Activated naive CD8-positive, alpha-beta T cell treated with anti-CD3 and anti-CD28 coated beads for 36 hours (primary cell): ENCODE measurements at regions not wholly inside any gene's neighbourhood (a gene's known extent, or its start where the extent isn't known, plus 50 kb on each side); places are given as distances from the start of the nearest gene placed in this dataset.
"Not testable (repeated sequence)": the region's sequence is repeated elsewhere in the genome, so short reads cannot be mapped to it uniquely, and the experiment has no call there.

Experiments
- DNase-seq: peaks from one replicate; pipeline ENCODE4 v3.0.0; 2021
- H3K27ac Mint-ChIP-seq: one replicate; pipeline ENCODE4 v1.8.0; 2022; ENCODE audit warnings: mild to moderate bottlenecking, moderate library complexity, mixed read lengths
- H3K27me3 Mint-ChIP-seq: one replicate; pipeline ENCODE4 v1.8.0; 2022; ENCODE audit warnings: mild to moderate bottlenecking, mixed read lengths
- H3K36me3 Mint-ChIP-seq: one replicate; pipeline ENCODE4 v1.8.0; 2021; ENCODE audit warnings: mild to moderate bottlenecking, mixed read lengths
- H3K4me1 Mint-ChIP-seq: one replicate; pipeline ENCODE4 v1.8.0; 2021; ENCODE audit warnings: mixed read lengths
- H3K4me3 Mint-ChIP-seq: one replicate; pipeline ENCODE4 v1.8.0; 2022; ENCODE audit warnings: mild to moderate bottlenecking, moderate library complexity, mixed read lengths
- H3K9me3 Mint-ChIP-seq: one replicate; pipeline ENCODE4 v1.8.0; 2022; ENCODE audit warnings: mixed read lengths

- H3K4me3 Mint-ChIP-seq, H3K4me1 Mint-ChIP-seq, H3K27me3 Mint-ChIP-seq, H3K9me3 Mint-ChIP-seq, DNase-seq, H3K36me3 Mint-ChIP-seq, H3K27ac Mint-ChIP-seq: not testable (repeated sequence)
These were observed 1558.6 kb upstream of the SEL1L start for GRCh38 chr14:83091991-83092956.

DNA sequence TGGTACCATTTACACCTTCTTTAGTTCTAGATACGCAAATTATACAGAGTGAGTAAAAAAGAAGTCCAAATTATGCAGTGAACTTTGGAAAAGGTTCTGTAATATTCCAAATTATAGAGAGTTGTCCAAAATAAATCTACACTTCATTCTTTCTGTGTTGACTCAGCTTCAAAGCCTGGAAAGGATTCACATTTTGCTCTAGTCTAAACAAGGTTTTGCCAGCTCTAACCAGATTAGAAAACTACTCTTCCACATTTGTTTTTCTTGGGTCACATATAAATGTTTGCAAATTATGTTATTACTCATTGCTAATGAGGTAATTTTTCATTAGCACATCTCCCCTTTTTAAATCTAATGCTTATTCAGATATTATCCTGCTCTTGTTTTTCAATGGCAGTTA is 1562.4 kb upstream of the SEL1L start:
- no peak overlapping the region for H3K4me3 Mint-ChIP-seq
- peaks cover 4% of the 10 kb centered on the region for H3K9me3 Mint-ChIP-seq
- H3K36me3 Mint-ChIP-seq = peaks cover 2% of the 10 kb centered on the region
- H3K27ac Mint-ChIP-seq = no peak overlapping the region
- no peak for DNase-seq
- H3K4me1 Mint-ChIP-seq = no peaks in the 10 kb centered on the region
- H3K27me3 Mint-ChIP-seq = no peaks in the 10 kb centered on the region

DNA sequence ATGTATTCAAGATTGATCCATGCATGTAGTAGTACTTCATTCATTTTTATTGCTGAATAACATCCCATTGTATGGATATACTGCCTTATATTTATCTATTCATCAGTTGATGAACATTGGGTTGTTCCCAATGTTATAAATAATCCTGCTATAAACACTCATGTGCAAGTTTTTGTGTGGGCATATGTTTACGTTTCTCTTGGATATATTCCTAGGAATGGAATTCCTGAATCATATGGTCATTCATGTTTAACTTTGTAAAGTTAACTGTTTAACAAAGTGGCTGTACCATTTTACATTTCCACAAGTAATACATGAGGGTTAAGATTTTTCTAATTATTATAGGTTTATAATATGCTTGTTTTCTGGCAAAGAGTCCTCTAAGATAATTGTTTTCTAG is 1568.2 kb upstream of the SEL1L start:
- DNase-seq = no peak
- Mint-ChIP-seq H3K27ac (no peak overlapping the region), H3K9me3 (peaks cover 14% of the 10 kb centered on the region), H3K4me1 (no peaks in the 10 kb centered on the region), H3K27me3 (no peaks in the 10 kb centered on the region), H3K36me3 (no peaks in the 10 kb centered on the region), H3K4me3 (no peak overlapping the region)

- Mint-ChIP-seq H3K27me3 (no peaks in the 10 kb centered on the region), H3K9me3 (peaks cover 1% of the 10 kb centered on the region), H3K4me1 (no peaks in the 10 kb centered on the region), H3K27ac (no peak overlapping the region), H3K36me3 (no peaks in the 10 kb centered on the region), H3K4me3 (no peak overlapping the region)
- DNase-seq = no peak
These were observed 1584.4 kb upstream of the SEL1L start for GRCh38 chr14:83118029-83118428.

DNA sequence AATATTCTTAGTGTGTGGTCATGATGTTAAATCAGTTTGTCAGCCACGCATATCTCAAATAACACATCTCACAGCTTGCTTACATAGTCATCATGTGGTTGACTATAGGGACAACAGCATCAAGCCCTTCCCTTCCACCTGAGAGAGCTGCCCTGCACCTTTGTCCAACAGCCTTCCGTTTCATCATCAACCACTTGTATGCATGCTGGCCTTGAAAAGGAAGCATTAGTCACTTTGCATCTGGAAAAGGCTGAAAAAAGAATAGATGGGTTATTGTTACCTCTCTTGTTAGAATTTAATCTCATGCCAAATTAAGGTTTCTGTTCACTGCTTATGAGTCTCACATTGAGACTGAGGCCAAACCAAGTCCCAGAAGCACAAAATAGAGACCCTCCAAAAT is 1586.5 kb upstream of the SEL1L start:
- H3K9me3 Mint-ChIP-seq = peaks cover 7% of the 10 kb centered on the region
- no peak overlapping the region for H3K4me3 Mint-ChIP-seq
- no peaks in the 10 kb centered on the region for H3K36me3 Mint-ChIP-seq
- no peak for DNase-seq
- no peak overlapping the region for H3K27ac Mint-ChIP-seq
- no peaks in the 10 kb centered on the region for H3K4me1 Mint-ChIP-seq
- no peaks in the 10 kb centered on the region for H3K27me3 Mint-ChIP-seq

DNA sequence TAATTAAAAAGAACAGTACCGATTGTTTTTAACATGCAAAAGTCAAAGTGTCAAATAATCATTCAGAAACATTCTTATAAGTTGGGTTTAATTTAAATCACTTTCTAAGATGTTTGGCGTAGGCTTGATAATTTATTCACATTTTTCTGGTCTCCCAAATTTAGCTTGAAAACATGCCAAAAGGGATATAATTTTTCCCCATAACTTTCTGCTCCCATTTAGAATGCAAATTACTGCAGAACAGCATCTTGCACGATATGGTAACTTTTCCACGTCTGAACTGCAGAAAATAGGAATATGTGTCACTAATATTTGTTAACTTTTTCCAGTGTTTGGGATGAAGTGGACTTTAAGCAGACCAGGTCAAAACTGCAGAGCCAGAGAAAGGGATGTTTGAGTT is 1592.4 kb upstream of the SEL1L start:
- Mint-ChIP-seq H3K9me3 (peaks cover 11% of the 10 kb centered on the region), H3K36me3 (no peaks in the 10 kb centered on the region), H3K27ac (no peak overlapping the region), H3K4me3 (no peak overlapping the region), H3K4me1 (no peaks in the 10 kb centered on the region), H3K27me3 (no peaks in the 10 kb centered on the region)
- no peak for DNase-seq

- Mint-ChIP-seq H3K9me3 (peaks cover 10% of the 10 kb centered on the region), H3K27me3 (no peaks in the 10 kb centered on the region), H3K36me3 (no peaks in the 10 kb centered on the region), H3K27ac (no peak overlapping the region), H3K4me1 (no peaks in the 10 kb centered on the region), H3K4me3 (no peak overlapping the region)
- DNase-seq = no peak
These were observed 1595.1 kb upstream of the SEL1L start for GRCh38 chr14:83128783-83129182.

- H3K4me3 Mint-ChIP-seq = no peak overlapping the region
- H3K4me1 Mint-ChIP-seq = no peaks in the 10 kb centered on the region
- no peak overlapping the region for H3K27ac Mint-ChIP-seq
- DNase-seq = no peak
- H3K36me3 Mint-ChIP-seq = no peaks in the 10 kb centered on the region
- no peaks in the 10 kb centered on the region for H3K27me3 Mint-ChIP-seq
- peaks cover 10% of the 10 kb centered on the region for H3K9me3 Mint-ChIP-seq
These were observed 1595.8 kb upstream of the SEL1L start for GRCh38 chr14:83129496-83129895.

GRCh38 chr14:83133981-83134645 is 1600.5 kb upstream of the SEL1L start:
- Mint-ChIP-seq H3K4me3 (no peak overlapping the region), H3K27ac (no peak overlapping the region), H3K36me3 (no peaks in the 10 kb centered on the region), H3K27me3 (no peaks in the 10 kb centered on the region), H3K4me1 (no peaks in the 10 kb centered on the region), H3K9me3 (peaks cover 3% of the 10 kb centered on the region)
- DNase-seq = no peak

DNA sequence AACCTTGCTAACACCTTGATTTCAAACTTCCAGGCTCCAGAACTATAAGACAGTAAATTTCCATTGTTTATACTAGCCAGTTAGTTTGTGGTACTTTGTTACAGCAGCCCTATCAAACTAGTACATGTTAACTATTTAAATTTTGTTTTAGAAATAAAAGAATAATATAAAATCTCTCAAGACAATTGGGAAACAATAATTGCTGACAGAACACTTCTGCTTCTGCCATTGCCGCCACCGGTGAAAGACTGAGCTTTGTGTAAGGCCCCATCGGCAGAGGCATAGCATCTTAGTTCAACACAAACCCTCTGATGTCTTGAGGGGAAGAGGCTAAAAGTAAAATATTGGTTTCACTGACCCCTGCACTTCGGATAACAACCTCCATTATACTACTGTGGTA is 1607.1 kb upstream of the SEL1L start:
- peaks cover 5% of the 10 kb centered on the region for H3K9me3 Mint-ChIP-seq
- H3K36me3 Mint-ChIP-seq = no peaks in the 10 kb centered on the region
- H3K4me1 Mint-ChIP-seq = no peaks in the 10 kb centered on the region
- no peak for DNase-seq
- no peak overlapping the region for H3K27ac Mint-ChIP-seq
- no peak overlapping the region for H3K4me3 Mint-ChIP-seq
- no peaks in the 10 kb centered on the region for H3K27me3 Mint-ChIP-seq

DNA sequence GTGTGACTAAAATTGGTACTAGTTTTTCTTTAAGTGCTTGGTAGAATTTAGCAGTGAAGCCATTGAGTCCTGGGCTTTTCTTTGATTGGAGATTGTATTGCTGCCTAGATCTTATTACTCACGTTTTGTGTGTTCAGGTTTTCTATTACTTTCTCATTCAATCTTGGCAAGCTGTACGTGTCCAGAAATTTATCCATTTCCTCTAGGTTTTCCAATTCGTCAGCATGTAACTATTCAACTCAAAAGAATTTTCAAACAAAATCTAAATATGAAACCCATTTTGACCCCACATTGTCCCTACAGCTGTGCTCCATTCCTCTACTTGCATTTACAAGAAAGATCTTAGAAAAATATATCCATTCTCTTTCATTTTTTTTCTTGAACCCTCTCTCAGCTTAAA is 1613.4 kb upstream of the SEL1L start:
- H3K27ac Mint-ChIP-seq = no peak overlapping the region
- peaks cover 9% of the 10 kb centered on the region for H3K9me3 Mint-ChIP-seq
- H3K4me3 Mint-ChIP-seq = no peak overlapping the region
- H3K36me3 Mint-ChIP-seq = peaks cover 1% of the 10 kb centered on the region
- H3K4me1 Mint-ChIP-seq = no peaks in the 10 kb centered on the region
- DNase-seq = no peak
- no peaks in the 10 kb centered on the region for H3K27me3 Mint-ChIP-seq

DNA sequence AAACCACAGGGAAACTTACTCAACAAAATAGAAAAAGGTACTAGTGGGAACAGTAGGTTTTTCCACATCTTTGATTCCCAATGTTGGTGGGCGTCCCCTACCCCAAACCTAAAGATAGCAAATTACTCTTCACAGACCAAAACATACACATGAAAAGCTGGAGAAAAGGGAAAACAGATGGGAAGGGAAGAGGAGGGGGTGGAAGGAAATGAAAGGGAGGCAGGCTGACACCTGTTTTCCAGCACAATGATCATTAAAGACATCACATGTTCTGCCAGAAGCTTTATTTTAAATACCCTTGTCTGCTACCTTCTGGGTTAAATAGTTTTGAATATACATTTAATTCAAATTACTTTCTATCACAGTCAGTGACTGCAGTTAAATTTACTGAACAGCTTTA is 1617.9 kb upstream of the SEL1L start:
- peaks cover 1% of the 10 kb centered on the region for H3K36me3 Mint-ChIP-seq
- no peaks in the 10 kb centered on the region for H3K4me1 Mint-ChIP-seq
- peaks cover 8% of the 10 kb centered on the region for H3K9me3 Mint-ChIP-seq
- no peaks in the 10 kb centered on the region for H3K27me3 Mint-ChIP-seq
- no peak overlapping the region for H3K4me3 Mint-ChIP-seq
- DNase-seq = no peak
- H3K27ac Mint-ChIP-seq = no peak overlapping the region

GRCh38 chr14:83153081-83153480 is 1619.4 kb upstream of the SEL1L start:
- no peaks in the 10 kb centered on the region for H3K27me3 Mint-ChIP-seq
- H3K4me3 Mint-ChIP-seq = no peak overlapping the region
- H3K9me3 Mint-ChIP-seq = peaks cover 8% of the 10 kb centered on the region
- no peak for DNase-seq
- H3K4me1 Mint-ChIP-seq = no peaks in the 10 kb centered on the region
- H3K36me3 Mint-ChIP-seq = peaks cover 1% of the 10 kb centered on the region
- H3K27ac Mint-ChIP-seq = no peak overlapping the region

- Mint-ChIP-seq H3K9me3 (peaks cover 8% of the 10 kb centered on the region), H3K4me3 (no peak overlapping the region), H3K27me3 (no peaks in the 10 kb centered on the region), H3K36me3 (no peaks in the 10 kb centered on the region), H3K27ac (no peak overlapping the region), H3K4me1 (no peaks in the 10 kb centered on the region)
- DNase-seq = no peak
These were observed 1628.8 kb upstream of the SEL1L start for GRCh38 chr14:83162361-83162929.

DNA sequence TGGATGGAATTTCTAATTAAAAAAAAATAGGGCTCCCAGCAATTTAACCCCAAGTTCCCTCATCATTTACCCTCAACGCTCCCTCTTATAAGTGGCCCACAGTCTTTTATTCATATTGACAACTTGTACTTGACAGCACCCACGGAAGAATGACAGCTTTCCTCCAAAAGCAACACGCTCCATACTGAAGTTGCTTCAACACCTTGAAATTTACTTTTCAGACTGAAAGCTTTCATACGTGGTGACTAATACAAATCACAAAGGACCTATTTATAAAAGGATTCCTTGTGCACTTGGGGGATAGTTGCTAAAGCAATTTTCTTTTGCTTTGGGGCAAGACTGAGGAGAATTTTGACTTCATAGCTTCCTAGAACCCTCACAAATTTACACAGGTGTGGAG is 1629.4 kb upstream of the SEL1L start:
- Mint-ChIP-seq H3K36me3 (no peaks in the 10 kb centered on the region), H3K9me3 (peaks cover 8% of the 10 kb centered on the region), H3K27ac (no peak overlapping the region), H3K4me3 (no peak overlapping the region), H3K27me3 (no peaks in the 10 kb centered on the region), H3K4me1 (no peaks in the 10 kb centered on the region)
- DNase-seq = no peak
